HEK293 (cell line): ENCODE measurements at regions not wholly inside any gene's neighbourhood (a gene's known extent, or its start where the extent isn't known, plus 50 kb on each side); places are given as distances from the start of the nearest gene placed in this dataset.

ENCODE experiments used
- CTCF ChIA-PET: fragments of 350-600 bp; formaldehyde crosslinking; extraction: SDS; loops from one replicate; lab custom pipeline; 2021; ENCODE audit warnings: antibody characterized with exemption; lab: Yijun Ruan, JAX
- POLR2A ChIA-PET: fragments of 300-600 bp; formaldehyde crosslinking; extraction: SDS; loops from one replicate; lab custom pipeline; 2020; ENCODE audit warnings: antibody characterized with exemption, inconsistent platforms; lab: Yijun Ruan, JAX
- H3K27ac ChIP-seq: fragments of 200-500 bp; sonication (Bioruptor generic); 2 replicates; pipeline ENCODE4 v1.5.1; 2014; ENCODE audit warnings: low read depth, low read length, control low read depth, inconsistent platforms; ENCODE audit errors: extremely low read depth
- H3K36me3 ChIP-seq, 2 experiments: fragments of 200-500 bp in 1 of 2; sonication (Bioruptor generic) in 1 of 2; 1 replicate in 1 of 2; 2 replicates in 1 of 2; pipeline ENCODE4 v1.5.1; 2014 to 2017; ENCODE audit warnings: inconsistent platforms in 2 of 2, low read length in 2 of 2; ENCODE audit not compliant: control insufficient read depth in 2 of 2, insufficient read depth in 1 of 2
- H3K4me1 ChIP-seq: fragments of 200-500 bp; sonication (Bioruptor generic); 2 replicates; pipeline ENCODE4 v1.5.1; 2014; ENCODE audit warnings: mild to moderate bottlenecking, low read length, inconsistent platforms; ENCODE audit not compliant: control insufficient read depth, insufficient read depth
- H3K4me3 ChIP-seq: 2 replicates; pipeline ENCODE4 v1.5.1; 2011; ENCODE audit warnings: low read depth, mild to moderate bottlenecking, control low read depth, low read length, moderate library complexity
- H3K9me3 ChIP-seq: fragments of 200-500 bp; sonication (Bioruptor generic); 2 replicates; pipeline ENCODE4 v1.5.1; 2014; ENCODE audit warnings: low read depth, low read length, inconsistent platforms; ENCODE audit not compliant: control insufficient read depth, insufficient read depth
- KLF1 ChIP-seq: fragments of 450-650 bp; formaldehyde crosslinking; IDR thresholded peaks from 2 replicates; pipeline ENCODE4 v1.5.1; 2016; ENCODE audit warnings: missing biosample characterization, missing genetic modification characterization
- MZF1 ChIP-seq: fragments of 450-650 bp; formaldehyde crosslinking; IDR thresholded peaks from 2 replicates; pipeline ENCODE4 v1.5.1; 2017; ENCODE audit warnings: missing biosample characterization, missing genetic modification characterization, borderline replicate concordance
- SCRT1 ChIP-seq: fragments of 450-650 bp; formaldehyde crosslinking; IDR thresholded peaks from 2 replicates; pipeline ENCODE4 v1.5.1; 2016; ENCODE audit warnings: missing biosample characterization, missing genetic modification characterization, borderline replicate concordance
- ZBTB1 ChIP-seq: fragments of 450-650 bp; formaldehyde crosslinking; IDR thresholded peaks from 2 replicates; pipeline ENCODE4 v1.5.1; 2016; ENCODE audit warnings: missing biosample characterization, missing genetic modification characterization
- ZNF138 ChIP-seq: fragments of 450-650 bp; formaldehyde crosslinking; IDR thresholded peaks from 2 replicates; pipeline ENCODE4 v1.5.1; 2016; ENCODE audit warnings: missing biosample characterization, missing genetic modification characterization, borderline replicate concordance
- ZNF221 ChIP-seq: fragments of 450-650 bp; formaldehyde crosslinking; IDR thresholded peaks from 2 replicates; pipeline ENCODE4 v1.5.1; 2017; ENCODE audit warnings: missing biosample characterization, missing genetic modification characterization, borderline replicate concordance
- ZNF394 ChIP-seq: fragments of 450-650 bp; formaldehyde crosslinking; IDR thresholded peaks from 2 replicates; pipeline ENCODE4 v1.5.1; 2016; ENCODE audit warnings: missing biosample characterization, missing genetic modification characterization, mild to moderate bottlenecking, moderate library complexity, borderline replicate concordance
- ZNF426 ChIP-seq: fragments of 450-650 bp; formaldehyde crosslinking; IDR thresholded peaks from 2 replicates; pipeline ENCODE4 v1.5.1; 2017; ENCODE audit warnings: missing biosample characterization, missing genetic modification characterization, mild to moderate bottlenecking, inconsistent platforms, moderate library complexity
- ZNF433 ChIP-seq: fragments of 450-650 bp; formaldehyde crosslinking; IDR thresholded peaks from 2 replicates; pipeline ENCODE4 v1.5.1; 2016; ENCODE audit warnings: missing biosample characterization, missing genetic modification characterization, low read depth
- ZNF473 ChIP-seq: fragments of 450-650 bp; formaldehyde crosslinking; IDR thresholded peaks from 2 replicates; pipeline ENCODE4 v1.5.1; 2017; ENCODE audit warnings: missing biosample characterization, missing genetic modification characterization
- ZNF621 ChIP-seq: fragments of 450-650 bp; formaldehyde crosslinking; IDR thresholded peaks from 2 replicates; pipeline ENCODE4 v1.5.1; 2017; ENCODE audit warnings: missing biosample characterization, missing genetic modification characterization
- ZNF629 ChIP-seq: fragments of 450-650 bp; formaldehyde crosslinking; IDR thresholded peaks from 2 replicates; pipeline ENCODE4 v1.5.1; 2017; ENCODE audit warnings: missing biosample characterization, missing genetic modification characterization
- ZNF791 ChIP-seq: fragments of 450-650 bp; formaldehyde crosslinking; IDR thresholded peaks from 2 replicates; pipeline ENCODE4 v1.5.1; 2016; ENCODE audit warnings: missing biosample characterization, missing genetic modification characterization
- TF ChIP-seq, protein P1 (sequence below): fragments of 450-650 bp; formaldehyde crosslinking; IDR thresholded peaks from 2 replicates; pipeline ENCODE4 v1.5.1; 2016; ENCODE audit warnings: missing biosample characterization, missing genetic modification characterization
- TF ChIP-seq, protein P2 (sequence below): fragments of 450-650 bp; formaldehyde crosslinking; IDR thresholded peaks from 2 replicates; pipeline ENCODE4 v1.5.1; 2016; ENCODE audit warnings: missing biosample characterization, missing genetic modification characterization
- TF ChIP-seq, protein P3 (sequence below): IDR thresholded peaks from 2 replicates; pipeline ENCODE4 v1.6.1; 2011; ENCODE audit warnings: mild to moderate bottlenecking, low read depth, low read length, borderline replicate concordance
- TF ChIP-seq, protein P4 (sequence below): fragments of 450-650 bp; formaldehyde crosslinking; IDR thresholded peaks from 2 replicates; pipeline ENCODE4 v1.5.1; 2017; ENCODE audit warnings: missing biosample characterization, missing genetic modification characterization
- TF ChIP-seq, protein P5 (sequence below): fragments of 450-650 bp; formaldehyde crosslinking; IDR thresholded peaks from 2 replicates; pipeline ENCODE4 v1.5.1; 2016; ENCODE audit warnings: missing biosample characterization, missing genetic modification characterization
- TF ChIP-seq, protein P6 (sequence below): fragments of 450-650 bp; formaldehyde crosslinking; IDR thresholded peaks from 2 replicates; pipeline ENCODE4 v1.5.1; 2016; ENCODE audit warnings: missing biosample characterization, missing genetic modification characterization
- TF ChIP-seq, protein P7 (sequence below): fragments of 450-650 bp; formaldehyde crosslinking; IDR thresholded peaks from 2 replicates; pipeline ENCODE4; 2016; ENCODE audit warnings: missing biosample characterization, missing genetic modification characterization

DNA sequence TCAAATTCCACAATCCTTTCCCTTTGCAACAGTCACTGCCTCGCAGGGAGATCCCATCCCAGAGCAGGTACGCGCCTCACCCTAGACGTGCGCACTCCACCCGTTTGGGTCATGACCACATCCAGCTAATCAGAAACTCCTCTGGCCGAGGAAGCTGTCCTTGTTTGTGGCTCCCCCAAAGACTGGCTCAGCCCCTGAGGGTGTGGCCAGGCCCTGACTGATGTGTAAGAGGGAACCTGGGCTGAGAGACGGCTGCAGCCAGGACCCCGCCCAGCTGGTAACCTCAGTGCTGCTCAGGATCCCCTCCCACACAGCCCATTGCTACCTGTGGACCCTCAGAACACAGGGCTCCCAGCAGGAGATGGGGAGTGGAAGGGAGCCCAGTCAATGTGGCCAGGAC, 183.2 kb upstream of the SFSWAP start:
- Histone ChIP-seq H3K9me3 (no peaks in the 10 kb centered on the region), H3K36me3 (no peaks in the 10 kb centered on the region), H3K27ac (no peak overlapping the region), H3K4me3 (no peak overlapping the region), H3K4me1 (no peaks in the 10 kb centered on the region)
- TF ChIP-seq KLF1 (tag by site-specific recombination), result 0 out of 2 replicates have a peak, but pooled peaks have one; percentile 13
- TF ChIP-seq ZBTB1 (tag by site-specific recombination), result no peak
- no peak for TF ChIP-seq ZNF791 (tag by site-specific recombination)
- TF ChIP-seq ZNF221 (tag by site-specific recombination), result no peak
- TF ChIP-seq, protein P1, sequence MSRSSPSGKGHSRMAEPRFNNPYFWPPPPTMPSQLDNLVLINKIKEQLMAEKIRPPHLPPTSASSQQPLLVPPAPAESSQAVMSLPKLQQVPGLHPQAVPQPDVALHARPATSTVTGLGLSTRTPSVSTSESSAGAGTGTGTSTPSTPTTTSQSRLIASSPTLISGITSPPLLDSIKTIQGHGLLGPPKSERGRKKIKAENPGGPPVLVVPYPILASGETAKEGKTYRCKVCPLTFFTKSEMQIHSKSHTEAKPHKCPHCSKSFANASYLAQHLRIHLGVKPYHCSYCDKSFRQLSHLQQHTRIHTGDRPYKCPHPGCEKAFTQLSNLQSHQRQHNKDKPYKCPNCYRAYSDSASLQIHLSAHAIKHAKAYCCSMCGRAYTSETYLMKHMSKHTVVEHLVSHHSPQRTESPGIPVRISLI (tag by site-specific recombination), result no peak
- TF ChIP-seq MZF1, result no peak
- TF ChIP-seq, protein P2, sequence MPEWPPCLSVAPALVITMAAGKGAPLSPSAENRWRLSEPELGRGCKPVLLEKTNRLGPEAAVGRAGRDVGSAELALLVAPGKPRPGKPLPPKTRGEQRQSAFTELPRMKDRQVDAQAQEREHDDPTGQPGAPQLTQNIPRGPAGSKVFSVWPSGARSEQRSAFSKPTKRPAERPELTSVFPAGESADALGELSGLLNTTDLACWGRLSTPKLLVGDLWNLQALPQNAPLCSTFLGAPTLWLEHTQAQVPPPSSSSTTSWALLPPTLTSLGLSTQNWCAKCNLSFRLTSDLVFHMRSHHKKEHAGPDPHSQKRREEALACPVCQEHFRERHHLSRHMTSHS, result no peak
- ChIA-PET POLR2A (no interaction called here), CTCF (no interaction called here)

DNA sequence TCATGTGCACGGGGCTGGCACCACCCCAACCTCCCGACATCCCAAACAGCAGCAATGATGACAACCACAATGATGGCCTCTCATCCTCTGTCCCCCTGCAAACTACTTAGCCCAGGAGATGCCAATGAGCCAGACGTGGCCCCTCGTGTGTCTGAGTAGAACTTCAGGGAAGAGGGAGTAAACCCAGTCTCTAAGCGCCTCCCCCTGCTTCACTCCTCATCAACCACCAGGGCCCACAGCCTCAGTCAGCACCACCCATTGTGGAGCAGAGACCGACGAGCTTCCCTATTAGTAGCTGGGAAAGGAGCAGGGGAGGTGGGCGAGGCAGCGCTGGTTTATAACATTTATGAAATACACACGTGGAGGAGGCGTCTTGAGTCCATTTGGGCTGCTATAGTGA, 182.7 kb upstream of the SFSWAP start:
- no peak for TF ChIP-seq ZNF433 (tag by site-specific recombination)
- TF ChIP-seq, protein P3, sequence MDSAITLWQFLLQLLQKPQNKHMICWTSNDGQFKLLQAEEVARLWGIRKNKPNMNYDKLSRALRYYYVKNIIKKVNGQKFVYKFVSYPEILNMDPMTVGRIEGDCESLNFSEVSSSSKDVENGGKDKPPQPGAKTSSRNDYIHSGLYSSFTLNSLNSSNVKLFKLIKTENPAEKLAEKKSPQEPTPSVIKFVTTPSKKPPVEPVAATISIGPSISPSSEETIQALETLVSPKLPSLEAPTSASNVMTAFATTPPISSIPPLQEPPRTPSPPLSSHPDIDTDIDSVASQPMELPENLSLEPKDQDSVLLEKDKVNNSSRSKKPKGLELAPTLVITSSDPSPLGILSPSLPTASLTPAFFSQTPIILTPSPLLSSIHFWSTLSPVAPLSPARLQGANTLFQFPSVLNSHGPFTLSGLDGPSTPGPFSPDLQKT, result no peak
- no peak for TF ChIP-seq ZNF138
- TF ChIP-seq KLF1 (tag by site-specific recombination), result no peak
- TF ChIP-seq, protein P4, sequence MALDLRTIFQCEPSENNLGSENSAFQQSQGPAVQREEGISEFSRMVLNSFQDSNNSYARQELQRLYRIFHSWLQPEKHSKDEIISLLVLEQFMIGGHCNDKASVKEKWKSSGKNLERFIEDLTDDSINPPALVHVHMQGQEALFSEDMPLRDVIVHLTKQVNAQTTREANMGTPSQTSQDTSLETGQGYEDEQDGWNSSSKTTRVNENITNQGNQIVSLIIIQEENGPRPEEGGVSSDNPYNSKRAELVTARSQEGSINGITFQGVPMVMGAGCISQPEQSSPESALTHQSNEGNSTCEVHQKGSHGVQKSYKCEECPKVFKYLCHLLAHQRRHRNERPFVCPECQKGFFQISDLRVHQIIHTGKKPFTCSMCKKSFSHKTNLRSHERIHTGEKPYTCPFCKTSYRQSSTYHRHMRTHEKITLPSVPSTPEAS (tag by site-specific recombination), result no peak
- TF ChIP-seq ZNF629, result no peak
- TF ChIP-seq, all 188 proteins: peak for 0
- Histone ChIP-seq H3K4me3 (no peak overlapping the region), H3K9me3 (no peaks in the 10 kb centered on the region), H3K27ac (no peak overlapping the region), H3K36me3 (no peaks in the 10 kb centered on the region), H3K4me1 (no peaks in the 10 kb centered on the region)
- ChIA-PET CTCF (no interaction called here), POLR2A (no interaction called here)

DNA sequence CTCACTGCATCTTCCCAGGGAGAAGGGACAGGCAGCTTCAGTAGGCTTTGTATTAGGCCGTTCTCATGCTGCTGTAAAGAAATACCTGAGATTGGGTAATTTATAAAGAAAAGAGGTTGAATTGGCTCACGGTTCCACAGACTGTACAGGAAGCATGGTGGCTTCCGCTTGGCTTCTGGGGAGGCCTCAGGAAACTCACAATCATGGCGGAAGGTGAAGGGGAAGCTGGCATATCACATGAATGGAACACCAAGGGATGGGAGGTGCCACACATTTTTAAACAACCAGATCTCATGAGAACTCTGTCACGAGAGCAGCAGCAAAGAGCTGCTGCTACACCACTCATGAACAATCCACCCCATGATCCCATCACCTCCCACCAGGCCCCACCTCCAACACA, 182.2 kb upstream of the SFSWAP start:
- CTCF ChIA-PET, result no interaction called here
- no peaks in the 10 kb centered on the region for H3K36me3 ChIP-seq
- no peaks in the 10 kb centered on the region for H3K4me1 ChIP-seq
- H3K27ac ChIP-seq, result no peak overlapping the region
- H3K4me3 ChIP-seq, result no peak overlapping the region
- H3K9me3 ChIP-seq, result no peaks in the 10 kb centered on the region
- POLR2A ChIA-PET, result no interaction called here
- TF ChIP-seq, protein P5, sequence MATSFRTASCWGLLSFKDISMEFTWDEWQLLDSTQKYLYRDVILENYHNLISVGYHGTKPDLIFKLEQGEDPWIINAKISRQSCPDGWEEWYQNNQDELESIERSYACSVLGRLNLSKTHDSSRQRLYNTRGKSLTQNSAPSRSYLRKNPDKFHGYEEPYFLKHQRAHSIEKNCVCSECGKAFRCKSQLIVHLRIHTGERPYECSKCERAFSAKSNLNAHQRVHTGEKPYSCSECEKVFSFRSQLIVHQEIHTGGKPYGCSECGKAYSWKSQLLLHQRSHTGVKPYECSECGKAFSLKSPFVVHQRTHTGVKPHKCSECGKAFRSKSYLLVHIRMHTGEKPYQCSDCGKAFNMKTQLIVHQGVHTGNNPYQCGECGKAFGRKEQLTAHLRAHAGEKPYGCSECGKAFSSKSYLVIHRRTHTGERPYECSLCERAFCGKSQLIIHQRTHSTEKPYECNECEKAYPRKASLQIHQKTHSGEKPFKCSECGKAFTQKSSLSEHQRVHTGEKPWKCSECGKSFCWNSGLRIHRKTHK, result no peak
- TF ChIP-seq ZNF426 (tag by site-specific recombination) (no peak), SCRT1 (no peak), ZNF394 (tag by site-specific recombination) (no peak), ZNF621 (tag by site-specific recombination) (no peak), ZNF791 (tag by site-specific recombination) (no peak), ZNF473 (tag by site-specific recombination) (no peak)
- TF ChIP-seq, protein P6, sequence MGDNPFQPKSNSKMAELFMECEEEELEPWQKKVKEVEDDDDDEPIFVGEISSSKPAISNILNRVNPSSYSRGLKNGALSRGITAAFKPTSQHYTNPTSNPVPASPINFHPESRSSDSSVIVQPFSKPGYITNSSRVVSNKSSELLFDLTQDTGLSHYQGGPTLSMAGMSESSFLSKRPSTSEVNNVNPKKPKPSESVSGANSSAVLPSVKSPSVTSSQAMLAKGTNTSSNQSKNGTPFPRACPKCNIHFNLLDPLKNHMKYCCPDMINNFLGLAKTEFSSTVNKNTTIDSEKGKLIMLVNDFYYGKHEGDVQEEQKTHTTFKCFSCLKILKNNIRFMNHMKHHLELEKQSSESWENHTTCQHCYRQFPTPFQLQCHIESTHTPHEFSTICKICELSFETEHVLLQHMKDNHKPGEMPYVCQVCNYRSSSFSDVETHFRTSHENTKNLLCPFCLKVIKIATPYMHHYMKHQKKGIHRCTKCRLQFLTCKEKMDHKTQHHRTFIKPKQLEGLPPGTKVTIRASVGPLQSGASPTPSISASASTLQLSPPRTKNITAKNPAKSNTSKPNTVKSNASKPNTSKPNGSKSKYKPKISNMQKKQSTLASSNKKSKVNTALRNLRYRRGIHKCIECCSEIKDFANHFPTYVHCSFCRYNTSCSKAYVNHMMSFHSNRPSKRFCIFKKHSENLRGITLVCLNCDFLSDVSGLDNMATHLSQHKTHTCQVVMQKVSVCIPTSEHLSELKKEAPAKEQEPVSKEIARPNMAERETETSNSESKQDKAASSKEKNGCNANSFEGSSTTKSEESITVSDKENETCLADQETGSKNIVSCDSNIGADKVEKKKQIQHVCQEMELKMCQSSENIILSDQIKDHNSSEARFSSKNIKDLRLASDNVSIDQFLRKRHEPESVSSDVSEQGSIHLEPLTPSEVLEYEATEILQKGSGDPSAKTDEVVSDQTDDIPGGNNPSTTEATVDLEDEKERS (tag by site-specific recombination), result no peak
- TF ChIP-seq, protein P7, sequence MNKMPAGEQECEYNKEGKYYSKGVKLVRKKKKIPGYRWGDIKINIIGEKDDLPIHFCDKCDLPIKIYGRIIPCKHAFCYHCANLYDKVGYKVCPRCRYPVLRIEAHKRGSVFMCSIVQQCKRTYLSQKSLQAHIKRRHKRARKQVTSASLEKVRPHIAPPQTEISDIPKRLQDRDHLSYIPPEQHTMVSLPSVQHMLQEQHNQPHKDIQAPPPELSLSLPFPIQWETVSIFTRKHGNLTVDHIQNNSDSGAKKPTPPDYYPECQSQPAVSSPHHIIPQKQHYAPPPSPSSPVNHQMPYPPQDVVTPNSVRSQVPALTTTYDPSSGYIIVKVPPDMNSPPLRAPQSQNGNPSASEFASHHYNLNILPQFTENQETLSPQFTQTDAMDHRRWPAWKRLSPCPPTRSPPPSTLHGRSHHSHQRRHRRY, result no peak
- TF ChIP-seq, protein P3, result no peak
